Nephron (organoid): ENCODE measurements at regions not wholly inside any gene's neighbourhood (a gene's known extent, or its start where the extent isn't known, plus 50 kb on each side); places are given as distances from the start of the nearest gene placed in this dataset.
"Not testable (repeated sequence)": the region's sequence is repeated elsewhere in the genome, so short reads cannot be mapped to it uniquely, and the experiment has no call there.

ENCODE experiments used
- H3K27ac Mint-ChIP-seq, 3 experiments: 2 replicates each; pipeline ENCODE4 v1.8.0; 2020; ENCODE audit warnings: mixed read lengths in 3 of 3, mild to moderate bottlenecking in 2 of 3, moderate library complexity in 1 of 3
- H3K27me3 Mint-ChIP-seq: 2 replicates; pipeline ENCODE4 v1.8.0; 2021; ENCODE audit warnings: low read depth, mild to moderate bottlenecking, moderate library complexity, mixed read lengths
- H3K36me3 Mint-ChIP-seq: 2 replicates; pipeline ENCODE4 v1.8.0; 2020; ENCODE audit warnings: low read depth, mixed read lengths
- H3K4me1 Mint-ChIP-seq: 2 replicates; pipeline ENCODE4 v1.8.0; 2020; ENCODE audit warnings: mixed read lengths
- H3K4me3 Mint-ChIP-seq, 3 experiments: 2 replicates each; pipeline ENCODE4 v1.8.0; 2020; ENCODE audit warnings: mild to moderate bottlenecking in 3 of 3, mixed read lengths in 3 of 3, moderate library complexity in 2 of 3
- H3K9me3 Mint-ChIP-seq: 2 replicates; pipeline ENCODE4 v1.8.0; 2020; ENCODE audit warnings: mixed read lengths
- TF ChIP-seq, protein P1 (sequence below), 3 experiments: fragments of 200-600 bp; sonication (generic); IDR thresholded peaks; one replicate each; pipeline ENCODE4 v1.5.0; 2021; ENCODE audit warnings: antibody characterized with exemption in 3 of 3; ENCODE audit not compliant: unreplicated experiment in 3 of 3

DNA sequence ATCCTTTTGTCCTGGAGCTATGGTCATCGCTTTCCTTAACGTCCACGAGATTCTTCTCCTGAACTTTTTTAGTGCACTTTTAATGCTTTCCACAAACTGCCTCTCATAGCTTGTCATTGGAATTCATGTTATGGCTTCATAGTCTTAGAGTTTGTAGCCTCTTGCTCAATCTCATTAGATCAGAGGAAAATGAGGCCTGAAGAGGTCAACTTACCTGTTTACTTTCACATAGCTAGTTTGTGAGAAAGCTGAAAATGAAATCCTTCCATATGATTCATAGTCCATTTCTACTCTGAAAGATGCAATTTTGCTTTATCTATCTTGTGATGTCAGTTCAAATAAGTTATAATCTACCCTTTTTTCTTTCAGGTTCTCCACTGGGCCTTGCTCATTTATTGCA lies 1747.2 kb upstream of the RAG2 start:
- Mint-ChIP-seq H3K27ac (no peak overlapping the region), H3K4me3 (no peak overlapping the region), H3K36me3 (no peaks in the 10 kb centered on the region), H3K4me1 (no peaks in the 10 kb centered on the region), H3K9me3 (peaks cover 2% of the 10 kb centered on the region), H3K27me3 (no peaks in the 10 kb centered on the region)
- TF ChIP-seq, protein P1, sequence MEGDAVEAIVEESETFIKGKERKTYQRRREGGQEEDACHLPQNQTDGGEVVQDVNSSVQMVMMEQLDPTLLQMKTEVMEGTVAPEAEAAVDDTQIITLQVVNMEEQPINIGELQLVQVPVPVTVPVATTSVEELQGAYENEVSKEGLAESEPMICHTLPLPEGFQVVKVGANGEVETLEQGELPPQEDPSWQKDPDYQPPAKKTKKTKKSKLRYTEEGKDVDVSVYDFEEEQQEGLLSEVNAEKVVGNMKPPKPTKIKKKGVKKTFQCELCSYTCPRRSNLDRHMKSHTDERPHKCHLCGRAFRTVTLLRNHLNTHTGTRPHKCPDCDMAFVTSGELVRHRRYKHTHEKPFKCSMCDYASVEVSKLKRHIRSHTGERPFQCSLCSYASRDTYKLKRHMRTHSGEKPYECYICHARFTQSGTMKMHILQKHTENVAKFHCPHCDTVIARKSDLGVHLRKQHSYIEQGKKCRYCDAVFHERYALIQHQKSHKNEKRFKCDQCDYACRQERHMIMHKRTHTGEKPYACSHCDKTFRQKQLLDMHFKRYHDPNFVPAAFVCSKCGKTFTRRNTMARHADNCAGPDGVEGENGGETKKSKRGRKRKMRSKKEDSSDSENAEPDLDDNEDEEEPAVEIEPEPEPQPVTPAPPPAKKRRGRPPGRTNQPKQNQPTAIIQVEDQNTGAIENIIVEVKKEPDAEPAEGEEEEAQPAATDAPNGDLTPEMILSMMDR (IDR thresholded peaks at IDR 0.05; ENCODE audit: unreplicated experiment in 3 of 3) = no peak

GRCh38 chr11:38341612-38342011 lies 1743.6 kb upstream of the RAG2 start:
- not testable (repeated sequence) for H3K4me3 Mint-ChIP-seq, H3K27ac Mint-ChIP-seq, H3K4me1 Mint-ChIP-seq, H3K9me3 Mint-ChIP-seq, H3K27me3 Mint-ChIP-seq, H3K36me3 Mint-ChIP-seq

DNA sequence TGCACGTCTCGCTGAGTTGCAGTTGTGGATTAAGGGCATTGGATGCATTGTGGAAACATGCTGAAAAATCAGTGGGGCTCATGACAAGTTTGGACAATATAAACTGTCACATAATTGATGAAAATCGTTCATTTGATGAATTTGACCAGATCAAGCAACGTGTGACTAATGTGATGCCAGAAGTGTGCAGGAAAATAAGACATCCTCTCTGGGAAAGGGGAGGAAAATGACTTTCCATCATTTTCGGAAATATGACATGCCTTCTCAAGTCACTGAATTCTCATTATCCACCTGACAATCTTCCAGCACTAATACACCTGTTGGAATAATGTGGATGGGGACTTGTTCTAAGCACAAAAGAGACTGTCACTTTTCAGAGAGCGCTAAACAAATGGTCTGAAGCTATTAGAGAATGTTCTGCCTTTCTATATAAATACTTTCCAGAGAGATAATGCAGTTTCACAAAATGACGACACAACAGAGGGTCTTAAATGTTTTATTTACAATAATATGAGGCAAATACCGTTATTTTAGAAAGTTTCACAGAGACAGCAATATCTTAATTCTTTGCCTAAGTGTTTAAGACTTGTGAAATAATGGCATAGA lies 1741.9 kb upstream of the RAG2 start:
- TF ChIP-seq, protein P1 (IDR thresholded peaks at IDR 0.05; ENCODE audit: unreplicated experiment in 3 of 3) = no peak
- no peak overlapping the region for H3K4me3 Mint-ChIP-seq
- H3K36me3 Mint-ChIP-seq = no peaks in the 10 kb centered on the region
- no peaks in the 10 kb centered on the region for H3K27me3 Mint-ChIP-seq
- no peaks in the 10 kb centered on the region for H3K9me3 Mint-ChIP-seq
- no peaks in the 10 kb centered on the region for H3K4me1 Mint-ChIP-seq
- no peak overlapping the region for H3K27ac Mint-ChIP-seq

GRCh38 chr11:38338022-38338421 lies 1740.0 kb upstream of the RAG2 start:
- not testable (repeated sequence) for H3K36me3 Mint-ChIP-seq, H3K27ac Mint-ChIP-seq, H3K9me3 Mint-ChIP-seq, H3K4me1 Mint-ChIP-seq, H3K27me3 Mint-ChIP-seq, H3K4me3 Mint-ChIP-seq

- Mint-ChIP-seq H3K36me3 (no peaks in the 10 kb centered on the region), H3K9me3 (peaks cover 3% of the 10 kb centered on the region), H3K27ac (no peak overlapping the region), H3K4me3 (no peak overlapping the region), H3K4me1 (no peaks in the 10 kb centered on the region), H3K27me3 (no peaks in the 10 kb centered on the region)
- TF ChIP-seq, protein P1 (IDR thresholded peaks at IDR 0.05; ENCODE audit: unreplicated experiment in 3 of 3) = no peak
Measured at GRCh38 chr11:38332046-38332445, 1734.0 kb upstream of the RAG2 start.

DNA sequence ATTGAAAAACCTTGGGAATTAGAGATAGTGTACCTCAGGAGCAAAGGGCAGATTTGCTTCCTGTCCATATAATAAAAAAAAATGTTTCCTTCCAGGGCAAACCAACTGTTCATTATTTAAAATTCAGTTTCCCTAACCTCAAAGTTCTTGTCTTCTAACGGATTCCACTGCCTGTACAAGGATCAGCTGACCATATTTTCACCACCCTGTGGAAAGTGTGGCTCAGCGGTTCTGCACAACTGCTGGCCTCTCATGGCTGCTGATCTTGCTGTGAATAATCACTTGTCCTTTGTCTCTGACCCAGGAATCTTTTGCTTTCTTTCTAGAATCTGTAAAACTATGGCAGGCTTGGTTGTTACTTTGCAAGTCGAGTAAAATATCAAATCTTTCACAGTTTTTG lies 1732.5 kb upstream of the RAG2 start:
- Mint-ChIP-seq H3K27me3 (no peaks in the 10 kb centered on the region), H3K36me3 (no peaks in the 10 kb centered on the region), H3K9me3 (peaks cover 3% of the 10 kb centered on the region), H3K4me1 (no peaks in the 10 kb centered on the region), H3K27ac (no peak overlapping the region), H3K4me3 (no peak overlapping the region)
- TF ChIP-seq, protein P1 (IDR thresholded peaks at IDR 0.05; ENCODE audit: unreplicated experiment in 3 of 3) = no peak

GRCh38 chr11:38323961-38324761 lies 1726.1 kb upstream of the RAG2 start:
- no peaks in the 10 kb centered on the region for H3K27me3 Mint-ChIP-seq
- H3K4me3 Mint-ChIP-seq = no peak overlapping the region
- H3K27ac Mint-ChIP-seq = no peak overlapping the region
- H3K36me3 Mint-ChIP-seq = no peaks in the 10 kb centered on the region
- peaks cover 9% of the 10 kb centered on the region for H3K9me3 Mint-ChIP-seq
- H3K4me1 Mint-ChIP-seq = no peaks in the 10 kb centered on the region
- TF ChIP-seq, protein P1 (IDR thresholded peaks at IDR 0.05; ENCODE audit: unreplicated experiment in 3 of 3) = no peak
